CD4-positive, alpha-beta T cell treated with Interferon alpha-2 for 1 hour (primary cell): ENCODE measurements at regions not wholly inside any gene's neighbourhood (a gene's known extent, or its start where the extent isn't known, plus 50 kb on each side); places are given as distances from the start of the nearest gene placed in this dataset.

Experiments used
- DNase-seq, 2 donors: peaks; one replicate each; pipeline ENCODE4 v3.0.0-alpha.2; 2020 to 2022

DNA sequence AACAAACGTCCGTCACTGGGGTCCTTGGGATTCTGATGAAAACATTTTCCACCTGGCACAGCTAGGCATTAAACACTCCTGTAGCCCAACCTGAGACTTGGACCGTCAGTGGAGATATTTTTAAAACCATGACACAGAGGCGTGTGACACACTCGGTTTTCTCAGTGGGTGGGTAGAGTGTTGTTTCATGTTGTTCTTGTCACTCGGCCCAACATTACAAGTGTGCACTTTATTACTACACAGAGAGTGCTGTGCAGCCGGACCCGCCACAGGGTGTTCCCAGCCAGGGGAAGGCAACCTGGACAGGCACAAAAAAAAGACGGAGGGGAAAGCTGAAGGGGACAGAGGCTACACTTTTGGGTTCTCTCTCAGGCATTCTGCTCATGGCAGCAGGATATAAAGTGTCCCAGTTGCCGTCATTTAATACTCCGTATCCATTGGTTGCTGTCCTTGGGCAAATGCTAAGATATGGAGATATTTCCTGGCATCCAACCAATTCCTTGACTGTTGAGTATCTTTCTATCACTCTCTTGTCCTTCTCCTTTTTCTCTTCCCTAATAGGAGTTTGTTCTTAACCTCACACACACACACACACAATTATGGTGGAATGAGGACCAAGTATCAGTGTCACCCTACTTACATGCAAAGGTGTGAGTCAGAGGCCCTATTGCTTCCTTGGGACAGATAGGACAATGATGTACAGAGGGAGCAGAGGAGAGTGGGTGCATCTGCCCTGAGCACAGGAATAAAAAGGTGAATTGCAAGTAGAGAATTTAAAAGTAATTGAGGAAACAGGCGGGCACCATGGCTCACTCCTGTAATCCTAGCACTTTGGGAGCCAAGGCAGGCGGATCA, 154.1 kb upstream of the SOX9 start:
- DNase-seq: no peak

DNA sequence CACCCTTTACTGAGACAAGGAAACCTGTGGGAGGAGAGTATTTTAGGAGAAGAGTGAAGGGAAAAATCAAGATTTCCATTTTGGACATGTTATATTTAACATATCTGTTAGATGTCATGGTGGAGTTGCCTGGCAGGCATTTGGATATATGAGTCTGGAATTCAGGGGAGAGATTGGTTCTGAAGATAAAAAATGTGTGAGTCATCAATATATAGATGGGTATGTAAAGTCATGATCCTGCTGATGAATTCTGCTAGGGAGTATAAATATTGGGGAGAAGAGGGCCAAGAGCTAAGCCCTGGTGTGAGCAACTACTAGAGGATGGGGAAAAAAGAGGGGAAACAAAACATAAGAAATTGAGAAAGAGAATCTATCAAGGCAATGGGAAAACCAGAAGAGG, 151.3 kb upstream of the SOX9 start:
- no peak for DNase-seq

DNA sequence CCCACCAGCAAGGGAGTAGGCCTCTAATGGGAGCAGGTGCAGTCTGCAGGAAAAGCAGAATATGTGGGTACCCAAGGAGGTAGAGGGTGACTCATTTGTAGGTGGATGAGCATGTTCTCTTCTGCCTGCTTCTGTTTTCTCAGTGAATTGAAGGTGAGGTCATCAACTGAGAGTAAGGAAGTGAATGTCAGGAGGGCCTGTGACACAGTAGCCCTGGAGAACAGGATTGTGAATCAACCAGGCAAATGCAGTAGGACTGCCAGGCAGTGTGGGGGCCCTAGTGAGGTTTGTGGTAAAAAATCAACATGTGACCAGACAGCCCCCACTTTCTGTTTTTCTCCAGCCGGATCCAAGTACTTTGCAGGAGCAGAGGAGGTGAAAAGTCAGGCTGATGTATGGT, 150.5 kb upstream of the SOX9 start:
- no peak for DNase-seq

DNA sequence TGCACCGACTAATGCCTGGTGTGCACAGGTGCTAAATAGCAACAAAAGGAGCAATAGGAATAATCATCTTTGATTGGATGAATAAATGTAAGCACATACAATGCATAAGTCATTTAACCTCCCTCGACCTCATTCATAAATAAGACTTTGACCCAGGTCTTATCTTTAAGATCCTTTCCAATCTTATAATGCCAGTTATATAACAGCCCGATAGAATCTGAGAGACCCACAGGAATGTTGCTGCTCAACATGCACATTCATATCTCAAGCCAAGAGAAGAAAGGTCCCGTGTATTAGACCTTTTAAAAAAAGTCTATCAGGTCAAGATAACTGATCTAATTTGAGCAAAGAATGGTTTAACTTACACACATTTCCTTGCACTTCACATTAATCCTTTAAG, 146.8 kb upstream of the SOX9 start:
- DNase-seq: no peak

DNA sequence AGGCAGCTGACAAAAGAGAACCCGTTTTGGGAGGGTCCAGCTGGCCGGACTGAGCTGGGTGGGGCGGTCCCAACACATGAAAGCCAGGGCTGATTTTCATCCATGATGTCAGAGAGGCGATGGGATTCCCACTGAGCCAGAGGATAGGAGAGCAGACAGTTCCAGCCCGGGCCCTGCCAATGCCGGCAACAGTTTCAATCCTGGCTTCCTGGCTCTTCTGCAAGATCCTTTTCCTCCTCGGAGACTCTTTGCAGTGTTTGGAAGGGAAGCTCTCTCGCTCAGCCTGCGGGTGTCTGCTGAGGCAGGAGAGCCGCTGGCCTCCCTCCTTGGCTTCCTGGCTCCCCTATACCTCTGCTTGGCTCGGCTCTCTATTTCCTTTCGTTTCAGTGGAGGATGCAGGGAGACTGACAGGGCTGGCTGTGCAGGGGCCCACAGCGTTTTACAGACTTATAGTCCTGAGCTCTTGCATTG, 145.5 kb upstream of the SOX9 start:
- no peak for DNase-seq

DNA sequence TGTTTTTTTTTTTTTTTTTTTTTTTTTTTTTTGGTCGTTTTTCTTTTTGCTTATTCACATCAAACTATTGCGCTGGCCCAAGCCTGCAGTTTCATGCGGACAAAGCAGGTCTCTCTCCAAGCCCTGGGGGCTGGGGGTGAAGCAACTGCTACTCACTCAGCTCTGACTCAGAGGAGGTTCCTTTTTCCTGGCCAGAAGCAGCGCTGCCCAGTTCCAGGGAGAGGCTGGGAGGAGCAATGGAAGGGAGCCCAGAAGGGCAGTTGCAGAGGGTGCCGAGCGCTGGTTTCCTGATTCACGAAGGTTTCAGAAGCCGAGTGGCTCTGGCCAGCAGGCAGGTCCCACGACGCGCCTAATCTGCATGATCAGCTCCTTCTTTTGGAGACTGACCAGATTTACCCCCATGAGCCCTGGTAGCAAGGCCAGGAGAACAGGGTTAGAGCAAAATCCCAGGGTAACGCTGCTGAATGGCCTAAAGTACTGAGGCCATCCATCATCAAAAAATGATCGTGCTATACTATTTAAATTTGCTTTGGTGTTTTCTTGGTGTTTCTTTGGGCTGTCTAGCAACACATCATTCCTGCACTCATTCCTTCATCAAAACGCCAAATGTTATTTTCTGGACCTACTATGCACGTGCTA, 144.7 kb upstream of the SOX9 start:
- no peak for DNase-seq

DNA sequence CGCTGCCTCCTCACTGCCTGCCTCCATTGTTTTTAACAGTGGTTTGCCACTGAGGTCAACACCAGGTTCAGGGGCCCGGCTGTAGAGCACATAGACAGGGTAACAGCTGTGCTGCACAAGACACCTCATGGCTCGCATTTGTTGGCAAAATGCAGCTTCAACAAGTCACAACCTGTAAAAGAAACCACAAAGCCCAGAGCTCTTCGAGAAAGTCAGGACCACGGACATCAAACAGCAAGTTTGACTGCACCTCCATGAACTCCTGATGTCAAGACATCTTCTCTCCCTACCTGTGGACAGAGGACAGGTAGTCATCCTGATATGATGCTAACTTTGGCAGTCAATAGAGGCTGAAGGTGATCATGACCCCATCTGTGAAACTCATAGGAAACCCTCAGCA, 142.4 kb upstream of the SOX9 start:
- no peak for DNase-seq

DNA sequence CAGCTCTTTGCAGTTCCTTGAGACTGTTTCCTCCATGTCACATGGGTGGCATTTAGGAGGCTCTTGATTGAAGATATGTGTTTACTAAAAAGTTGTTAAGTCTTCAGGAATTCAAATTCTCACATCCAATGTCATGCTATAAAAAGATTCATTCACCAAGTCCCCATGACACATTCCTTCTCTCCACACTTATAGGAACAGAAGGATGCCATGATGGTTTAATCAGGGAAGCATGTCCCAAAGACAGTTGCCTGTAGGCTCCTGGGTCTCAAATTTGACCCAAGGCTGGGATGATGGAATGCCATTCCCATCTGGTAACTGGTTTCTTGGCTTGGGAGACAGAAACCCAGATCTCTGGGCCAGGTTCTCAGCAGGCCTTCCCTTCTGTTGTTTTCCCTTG, 140.6 kb upstream of the SOX9 start:
- no peak for DNase-seq

DNA sequence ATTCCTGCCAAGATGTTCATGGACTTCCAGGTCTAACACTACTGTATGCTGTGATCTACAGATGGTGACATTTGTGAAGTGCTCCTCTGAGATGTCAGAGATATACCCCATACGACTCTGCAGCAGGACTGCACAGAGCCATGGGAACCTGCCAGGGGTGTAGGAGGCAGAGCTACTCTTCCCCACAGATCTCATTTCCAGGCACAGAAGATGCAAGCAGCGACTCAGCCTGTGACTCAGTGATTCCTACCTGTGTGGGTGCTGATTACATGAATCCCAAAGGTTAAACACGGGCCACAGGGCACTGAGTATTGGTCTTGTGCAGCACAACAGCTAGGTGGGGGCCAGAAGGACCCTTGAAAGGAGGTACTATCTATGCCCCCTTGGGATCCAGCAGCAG, 137.0 kb upstream of the SOX9 start:
- no peak for DNase-seq

DNA sequence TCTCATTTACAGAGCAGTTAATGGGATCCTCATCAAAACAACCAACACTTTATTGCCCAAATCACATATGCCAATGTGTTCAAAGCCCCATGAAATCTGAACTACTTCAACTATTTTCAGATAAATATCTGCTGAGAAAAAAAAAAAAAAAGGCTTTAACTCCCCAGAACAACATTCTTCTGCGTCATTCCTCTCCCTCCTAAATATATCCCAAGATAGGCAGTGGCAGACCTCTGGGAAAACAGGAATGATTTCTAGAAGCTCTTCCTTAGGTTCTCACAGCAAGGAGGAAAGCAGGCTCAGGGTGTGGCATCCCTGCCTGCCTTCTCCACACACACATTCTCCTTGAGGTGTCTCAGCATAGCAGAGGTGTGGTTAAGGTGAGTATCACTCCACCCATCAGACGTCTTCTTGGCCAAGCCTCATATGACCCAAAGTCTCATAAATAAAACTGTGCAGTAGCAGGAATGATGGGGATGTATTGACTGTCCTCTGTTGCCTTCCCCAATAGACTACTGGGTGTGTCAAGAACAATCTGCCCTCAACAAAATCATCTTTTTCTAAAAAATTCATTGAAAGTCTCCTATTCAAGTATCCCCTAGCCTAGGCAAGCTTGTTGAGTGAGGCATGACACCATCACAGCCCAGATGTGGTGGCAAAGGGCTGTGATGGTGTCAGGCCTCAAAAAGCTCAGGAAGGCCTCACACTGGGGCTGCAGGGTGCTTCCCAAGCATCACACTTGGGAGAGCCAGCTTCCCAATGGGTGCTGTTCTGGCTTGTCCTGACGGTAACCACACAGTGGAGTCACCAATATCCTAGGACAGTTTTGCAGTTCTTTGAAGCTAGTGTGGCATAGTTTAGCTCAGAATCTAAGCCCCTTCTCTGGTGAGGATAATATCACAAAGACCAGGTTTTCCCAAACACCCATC, 135.4 kb upstream of the SOX9 start:
- no peak for DNase-seq

DNA sequence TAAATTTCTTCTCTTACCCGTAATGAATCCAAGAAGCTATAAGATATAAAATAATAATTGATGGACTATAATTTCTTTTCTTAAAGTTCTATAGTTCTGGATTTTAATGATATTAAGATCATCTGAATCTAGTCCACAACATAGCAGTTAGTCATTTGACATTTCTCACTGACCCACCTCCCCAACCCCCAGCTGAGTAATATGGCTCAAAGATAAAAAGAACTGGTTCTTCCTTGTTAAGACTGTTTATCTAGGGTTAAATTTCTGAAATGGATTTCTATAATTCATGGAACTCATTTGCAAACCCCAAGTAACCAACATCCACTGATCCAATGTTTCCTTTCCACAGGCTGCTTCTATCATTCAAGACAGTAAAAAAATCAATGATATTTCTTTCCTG, 133.9 kb upstream of the SOX9 start:
- DNase-seq: no peak

DNA sequence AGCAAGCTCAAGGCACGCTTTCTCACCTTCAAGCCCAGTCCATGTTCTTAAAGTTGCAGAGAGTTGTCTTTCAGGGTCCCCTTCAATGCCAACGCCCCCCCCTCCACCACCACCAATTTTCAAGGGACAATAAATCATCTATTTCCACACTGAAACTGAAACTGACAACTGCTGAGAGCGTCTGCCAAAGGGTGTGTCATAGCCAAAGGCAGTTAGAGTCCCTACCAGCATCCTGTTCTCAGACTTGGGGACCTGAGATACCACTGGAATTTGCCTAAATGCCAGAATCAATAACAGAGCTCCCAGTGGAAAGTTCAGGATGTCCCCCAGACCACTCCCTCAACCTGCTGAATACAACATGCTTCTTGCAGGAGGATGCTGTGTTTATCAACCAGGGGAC, 133.2 kb upstream of the SOX9 start:
- no peak for DNase-seq

DNA sequence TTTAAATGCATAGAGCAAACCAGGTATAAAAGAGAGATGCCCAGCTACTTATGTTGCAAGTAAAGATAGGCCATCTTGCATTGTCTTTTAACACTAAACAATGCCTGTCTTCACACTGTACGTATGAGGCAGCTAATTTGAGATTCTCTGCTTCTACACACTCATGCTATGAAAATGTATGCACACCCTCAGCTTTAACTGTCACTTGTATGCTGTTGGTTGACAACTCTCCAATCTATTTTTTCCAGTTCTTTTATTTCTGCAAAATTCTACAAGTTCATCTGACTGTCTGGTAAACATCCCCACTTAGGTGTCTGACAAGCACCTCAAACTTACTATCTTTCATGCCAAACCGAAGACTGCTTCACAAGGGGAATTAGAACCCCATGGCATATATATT, 131.7 kb upstream of the SOX9 start:
- DNase-seq: no peak

DNA sequence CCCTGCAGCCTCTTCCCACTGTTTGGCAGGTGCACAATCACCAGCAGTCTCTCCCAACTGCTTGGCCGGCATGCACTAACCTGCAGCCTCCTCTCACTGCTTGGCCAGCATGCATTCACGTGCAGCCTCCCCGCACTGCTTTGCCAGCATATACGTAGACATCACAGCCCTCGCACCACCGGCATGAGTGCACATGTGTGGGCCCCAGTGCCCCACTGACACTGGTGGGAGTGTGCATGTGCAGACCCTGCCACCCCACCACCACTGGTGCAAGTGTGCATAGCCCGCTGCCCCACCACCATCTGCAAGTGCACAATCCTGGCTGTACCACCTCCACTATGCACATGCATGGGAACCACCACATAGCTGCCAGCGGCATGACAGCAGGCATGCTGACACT, 127.5 kb upstream of the SOX9 start:
- no peak for DNase-seq

DNA sequence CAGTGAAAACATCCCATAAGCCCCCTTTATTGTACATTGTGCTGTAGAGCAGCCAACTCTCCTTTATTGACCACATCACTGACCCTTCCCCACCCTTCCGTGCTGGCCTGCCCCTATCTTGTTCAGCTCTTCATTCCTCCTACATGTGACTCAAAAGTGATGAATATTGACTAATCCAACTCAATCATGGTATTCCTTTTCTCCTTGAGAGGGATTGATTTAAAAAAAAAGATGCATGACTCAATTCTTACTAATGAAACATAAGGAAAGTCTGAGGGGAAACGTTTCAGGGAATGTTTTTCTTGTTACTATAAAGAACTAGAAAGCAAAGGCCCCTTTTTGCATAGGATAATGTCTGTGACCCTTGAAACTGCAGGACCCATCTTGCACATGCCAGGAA, 125.2 kb upstream of the SOX9 start:
- DNase-seq: no peak

DNA sequence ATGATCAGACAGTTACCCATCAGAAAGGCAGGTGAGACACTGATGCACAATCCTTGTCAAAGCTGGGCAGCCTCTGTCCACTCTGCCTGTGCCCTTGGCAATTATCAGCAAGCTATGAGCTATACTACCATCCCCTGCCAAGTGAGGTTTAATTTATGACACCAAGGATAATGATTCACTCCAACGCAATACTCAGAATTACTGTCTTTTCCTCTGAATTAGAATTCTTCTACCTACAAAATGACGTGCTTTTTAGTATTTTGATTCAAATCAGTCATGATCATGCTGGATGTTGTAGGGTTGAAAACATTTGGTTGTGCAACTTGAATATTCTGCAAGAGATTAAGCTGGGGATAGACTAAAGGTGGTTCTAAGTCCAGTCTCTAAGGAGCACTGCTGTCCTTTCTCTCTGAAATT, 116.8 kb upstream of the SOX9 start:
- DNase-seq: no peak

DNA sequence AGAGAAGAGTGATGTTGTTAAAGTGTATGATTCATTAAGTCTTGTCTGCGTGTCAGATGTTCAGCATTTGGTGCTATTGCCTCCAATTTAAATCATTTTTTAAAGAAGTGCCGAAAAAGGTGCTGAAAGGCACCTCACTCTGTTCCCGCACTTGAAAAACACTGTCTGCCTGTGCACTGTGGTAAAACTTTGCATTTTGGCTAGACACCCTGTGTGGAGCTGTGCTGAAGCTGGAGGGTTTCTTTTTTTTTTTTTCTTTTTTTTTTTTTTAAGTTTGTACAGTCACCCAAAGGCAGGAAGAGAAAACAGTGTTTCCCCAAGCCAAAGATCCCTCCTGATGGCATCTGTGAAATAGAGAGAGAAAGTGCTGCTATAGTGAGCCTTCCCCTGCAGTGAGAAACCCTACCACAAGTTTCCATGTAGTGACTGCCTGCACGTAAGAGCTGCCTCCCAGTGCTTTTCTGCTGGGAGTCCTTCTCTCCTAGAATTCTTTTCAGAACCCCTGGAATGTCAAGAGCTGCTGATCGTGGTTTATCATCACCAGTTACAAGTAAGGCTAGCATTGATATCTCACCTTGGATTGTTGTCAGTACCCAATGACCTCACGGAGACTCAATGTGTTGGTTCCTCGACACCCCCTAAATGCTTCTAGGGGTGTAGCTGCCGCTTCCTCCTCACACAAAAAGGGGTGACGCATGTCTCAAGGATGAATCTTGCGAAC, 116.0 kb upstream of the SOX9 start:
- no peak for DNase-seq

DNA sequence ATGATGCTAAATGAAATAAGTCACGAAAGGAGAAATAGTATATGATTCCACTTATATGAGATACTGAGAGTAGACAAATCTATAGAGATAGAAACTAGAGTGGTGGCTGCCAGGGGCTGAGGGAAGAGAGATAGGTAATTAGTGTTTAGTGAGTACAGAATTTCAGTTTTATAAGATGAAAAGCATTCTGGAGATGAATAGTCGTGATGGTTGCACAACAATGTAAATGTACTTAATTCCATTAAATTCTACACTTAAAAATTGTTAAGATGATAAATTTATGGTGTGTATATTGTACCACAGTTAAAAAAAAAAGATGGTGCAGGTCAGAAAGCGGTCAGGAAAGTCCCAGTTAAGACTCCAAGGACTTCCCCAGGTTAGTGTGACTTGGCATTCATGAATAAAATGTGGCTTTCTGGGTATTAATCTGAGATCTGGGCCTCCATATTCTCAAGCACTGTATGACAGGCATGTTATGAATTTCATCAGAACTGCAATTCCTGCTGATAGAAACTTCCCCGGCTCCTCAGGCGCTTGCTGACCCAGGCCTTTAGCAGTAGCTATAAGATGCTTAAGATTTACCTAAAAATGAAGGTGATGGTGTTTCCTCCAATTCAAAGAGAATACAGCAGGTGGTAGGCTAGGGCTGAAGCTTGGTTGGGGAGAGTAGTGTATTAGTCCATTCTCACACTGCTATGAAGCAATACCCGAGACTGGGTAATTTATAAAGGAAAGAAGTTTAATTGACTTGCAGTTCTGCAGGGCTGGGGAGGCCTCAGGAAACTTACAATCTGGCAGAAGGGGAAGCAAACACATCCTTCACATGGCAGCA, 115.3 kb upstream of the SOX9 start:
- DNase-seq: no peak

DNA sequence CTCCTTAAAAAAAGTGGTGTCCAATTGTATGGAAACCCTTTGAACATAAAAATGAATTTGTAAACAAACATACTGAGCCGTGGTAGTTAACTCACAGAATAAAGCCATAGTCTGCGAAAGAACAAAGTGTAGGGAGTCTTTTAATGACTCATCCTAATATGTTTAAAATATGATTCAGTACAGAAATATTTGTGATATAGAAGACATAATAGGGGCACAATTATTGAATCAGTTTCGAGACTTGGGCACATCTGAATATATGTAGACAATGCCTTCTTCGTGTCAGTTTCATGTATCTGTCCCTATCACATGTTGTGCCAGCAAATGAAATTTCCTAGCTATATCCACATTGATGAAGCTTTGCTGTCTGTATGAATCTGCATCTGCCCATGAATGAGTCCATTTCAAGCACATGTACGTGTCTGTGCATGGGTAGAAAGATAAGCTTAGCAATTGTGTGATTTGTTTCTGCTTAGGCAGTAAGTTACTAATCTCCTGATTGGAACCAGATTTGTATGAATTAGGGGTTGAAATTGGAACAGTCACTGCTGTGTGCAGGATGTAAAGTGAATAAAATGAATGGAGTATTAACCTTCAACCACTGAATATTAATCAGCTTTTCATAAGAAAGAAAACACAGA, 112.5 kb upstream of the SOX9 start:
- no peak for DNase-seq

DNA sequence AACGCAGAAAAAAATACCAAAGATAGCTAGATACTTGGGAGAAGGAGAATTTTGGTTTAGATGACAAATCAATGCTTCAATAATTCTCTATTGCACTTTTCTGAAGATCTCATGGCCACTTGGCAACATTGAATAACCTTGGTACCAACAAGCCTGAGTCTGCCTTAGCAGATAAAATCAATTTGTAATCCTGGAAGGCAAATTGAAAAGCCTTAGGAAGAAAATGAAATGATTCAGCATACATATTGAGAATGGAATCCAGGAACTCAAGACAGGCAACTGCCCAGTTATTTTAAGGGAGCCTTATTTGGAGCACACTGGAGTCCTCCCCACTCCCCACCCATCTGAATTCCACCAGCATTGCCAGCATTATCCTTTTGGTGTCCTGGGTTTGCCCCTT, 109.3 kb upstream of the SOX9 start:
- no peak for DNase-seq

DNA sequence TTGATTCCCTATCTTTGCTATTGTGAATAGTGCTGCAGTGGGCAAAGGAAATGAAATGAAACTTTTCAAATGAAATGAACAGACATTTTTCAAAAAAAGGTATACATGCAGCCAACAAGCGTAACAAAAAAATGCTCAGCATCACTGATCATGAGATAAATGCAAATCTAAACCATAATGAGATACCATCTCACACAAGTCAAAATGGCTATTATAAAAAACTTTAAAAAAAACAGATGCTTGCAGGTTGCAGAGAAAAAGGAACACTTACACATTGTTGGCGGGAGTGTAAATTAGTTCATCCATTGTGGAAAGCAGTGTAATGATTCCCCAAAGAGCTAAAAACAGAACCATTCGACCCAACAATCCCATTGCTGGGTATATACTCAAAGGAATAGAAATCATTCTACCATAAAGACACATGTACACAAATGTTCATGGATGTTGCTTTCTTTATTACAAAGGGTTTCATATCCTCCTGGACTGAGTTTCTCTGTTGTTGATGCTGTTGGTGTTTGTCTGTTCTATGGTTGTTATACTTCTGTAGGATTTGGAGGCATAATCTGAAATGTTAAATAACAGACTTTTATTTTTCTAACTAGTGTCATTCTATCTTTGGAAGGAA, 99.3 kb upstream of the SOX9 start:
- DNase-seq: no peak
